HCT116 (cell line): ENCODE measurements at regions not wholly inside any gene's neighbourhood (a gene's known extent, or its start where the extent isn't known, plus 50 kb on each side); places are given as distances from the start of the nearest gene placed in this dataset.

Experiments used
- ATAC-seq: fragments of 200-7000 bp; cut with Tn5 transposase; 2 replicates; pipeline ENCODE4 v1.9.1; 2020; ENCODE audit warnings: mild to moderate bottlenecking, moderate library complexity
- BruUV-seq: library from RNA; stranded (reverse); fragments of 400-500 nt; replicated peaks from 2 replicates; lab custom pipeline; 2021; lab: Mats Ljungman, UMichigan
- CTCF ChIA-PET: fragments of 300-600 bp; sonication (Branson Sonifier 250); formaldehyde crosslinking; loops from one replicate; lab custom pipeline; 2021; ENCODE audit warnings: antibody characterized with exemption; lab: Charles Lee
- POLR2A ChIA-PET: fragments of 300-600, 350-600 bp; sonication (Branson Sonifier 250); formaldehyde crosslinking; loops from one replicate; lab custom pipeline; 2021; ENCODE audit warnings: antibody characterized with exemption; lab: Charles Lee
- RAD21 ChIA-PET, 2 experiments: fragments of 300-600 bp; sonication (Branson Sonifier 250); formaldehyde crosslinking; loops; one replicate each; lab custom pipeline; 2023; ENCODE audit warnings: low total read pairs in 2 of 2; ENCODE audit not compliant: uncharacterized antibody in 2 of 2, unreplicated experiment in 2 of 2, low non-redundant PET in 1 of 2; lab: Charles Lee
- DNase-seq: peaks from one replicate; pipeline ENCODE4 v3.0.0-alpha.2; 2010; ENCODE audit warnings: low read depth, low spot score
- H2AFZ ChIP-seq: fragments of 200-600 bp; shearing (Covaris generic), sonication (generic); 2 replicates; pipeline ENCODE4 v1.6.1; 2017; ENCODE audit warnings: low read depth, mixed run types, mixed read lengths, antibody characterized with exemption, low read length; ENCODE audit not compliant: poor library complexity, severe bottlenecking
- H3K27ac ChIP-seq: 2 replicates; pipeline ENCODE4 v1.5.1; 2012; ENCODE audit warnings: low read depth, low read length
- H3K27me3 ChIP-seq: fragments of 200-600 bp; sonication (generic); 2 replicates; pipeline ENCODE4 v1.6.1; 2016; ENCODE audit warnings: mixed run types, low read length, mixed read lengths; ENCODE audit not compliant: insufficient read depth
- H3K36me3 ChIP-seq, 2 experiments: fragments of 200-500 bp in 1 of 2; fragments of 200-600 bp in 1 of 2; sonication (Bioruptor generic) in 1 of 2; sonication (generic) in 1 of 2; 2 replicates each; pipeline versions ENCODE4 v1.5.1 to v1.6.1; 2014 to 2016; ENCODE audit warnings: low read length in 2 of 2, inconsistent platforms in 1 of 2, mixed read lengths in 1 of 2, mixed run types in 1 of 2; ENCODE audit not compliant: insufficient read depth in 2 of 2, control insufficient read depth in 1 of 2
- H3K4me1 ChIP-seq, 2 experiments: fragments of 200-600 bp in 1 of 2; sonication (generic) in 1 of 2; 2 replicates each; pipeline versions ENCODE4 v1.5.1 to v1.6.1; 2012 to 2017; ENCODE audit warnings: low read length in 2 of 2, inconsistent platforms in 1 of 2, mild to moderate bottlenecking in 1 of 2, mixed read lengths in 1 of 2, mixed run types in 1 of 2, moderate library complexity in 1 of 2; ENCODE audit not compliant: insufficient read depth in 2 of 2, control insufficient read depth in 1 of 2
- H3K4me2 ChIP-seq: fragments of 200-600 bp; sonication (generic); 2 replicates; pipeline ENCODE4 v1.6.1; 2017; ENCODE audit warnings: mixed run types, low read length, mixed read lengths
- H3K4me3 ChIP-seq, 2 experiments: fragments of 200-600 bp in 1 of 2; sonication (generic) in 1 of 2; replicated peaks in 1 of 2; 2 replicates each; pipeline ENCODE4 v1.5.1; 2011 to 2016; ENCODE audit warnings: low read length in 2 of 2, control low read depth in 1 of 2, low read depth in 1 of 2, mild to moderate bottlenecking in 1 of 2, mixed read lengths in 1 of 2, mixed run types in 1 of 2
- H3K79me2 ChIP-seq: fragments of 200-600 bp; sonication (generic); 2 replicates; pipeline ENCODE4 v1.6.1; 2017; ENCODE audit warnings: mild to moderate bottlenecking, mixed run types, low read length, moderate library complexity, mixed read lengths; ENCODE audit not compliant: insufficient read depth
- H3K9ac ChIP-seq: fragments of 200-600 bp; sonication (generic); 2 replicates; pipeline ENCODE4 v1.6.1; 2016; ENCODE audit warnings: low read length, mixed read lengths
- H3K9me2 ChIP-seq: fragments of 200-600 bp; sonication (generic), shearing (Covaris generic); 2 replicates; pipeline ENCODE4 v1.6.1; 2017; ENCODE audit warnings: mixed run types, mild to moderate bottlenecking, moderate library complexity; ENCODE audit not compliant: insufficient read depth
- H3K9me3 ChIP-seq, 2 experiments: fragments of 200-500 bp in 1 of 2; fragments of 200-600 bp in 1 of 2; sonication (Bioruptor generic) in 1 of 2; sonication (generic) in 1 of 2; 2 replicates each; pipeline ENCODE4 v1.6.1; 2014 to 2017; ENCODE audit warnings: low read length in 2 of 2, mixed read lengths in 2 of 2, inconsistent platforms in 1 of 2, low read depth in 1 of 2, mild to moderate bottlenecking in 1 of 2, mixed run types in 1 of 2, moderate library complexity in 1 of 2; ENCODE audit not compliant: control insufficient read depth in 1 of 2, insufficient read depth in 1 of 2
- H4K20me1 ChIP-seq: fragments of 200-600 bp; sonication (generic), shearing (Covaris generic); 2 replicates; pipeline ENCODE4 v1.6.1; 2017; ENCODE audit warnings: mixed run types, mild to moderate bottlenecking, moderate library complexity; ENCODE audit not compliant: insufficient read depth
- CBX3 ChIP-seq: IDR thresholded peaks from 2 replicates; pipeline ENCODE4 v1.6.1; 2012; ENCODE audit warnings: low read depth
- CEBPB ChIP-seq: IDR thresholded peaks from 2 replicates; pipeline ENCODE4 v1.6.1; 2012; ENCODE audit warnings: low read depth
- EGR1 ChIP-seq: IDR thresholded peaks from 2 replicates; pipeline ENCODE4 v1.6.1; 2012; ENCODE audit warnings: low read depth
- ELF1 ChIP-seq: IDR thresholded peaks from 2 replicates; pipeline ENCODE4 v1.6.1; 2012; ENCODE audit warnings: low read depth, borderline replicate concordance
- EZH2phosphoT487 ChIP-seq: fragments of 200-600 bp; IDR thresholded peaks from 2 replicates; pipeline ENCODE4 v1.6.1; 2018; ENCODE audit warnings: antibody characterized with exemption, borderline replicate concordance
- FOSL1 ChIP-seq: IDR thresholded peaks from 2 replicates; pipeline ENCODE4 v1.6.1; 2012; ENCODE audit warnings: low read depth
- JUND ChIP-seq: IDR thresholded peaks from 2 replicates; pipeline ENCODE4 v1.6.1; 2012
- POLR2A ChIP-seq: IDR thresholded peaks from 2 replicates; pipeline ENCODE4 v1.7.0; 2011; ENCODE audit warnings: borderline replicate concordance; ENCODE audit not compliant: insufficient read depth, insufficient read length; ENCODE audit errors: extremely low read depth
- SIN3A ChIP-seq: IDR thresholded peaks from 2 replicates; pipeline ENCODE4 v1.6.1; 2012; ENCODE audit warnings: low read depth
- SP1 ChIP-seq: IDR thresholded peaks from 2 replicates; pipeline ENCODE4 v1.6.1; 2012; ENCODE audit warnings: low read depth
- SRF ChIP-seq: IDR thresholded peaks from 2 replicates; pipeline ENCODE4 v1.6.1; 2012; ENCODE audit warnings: low read depth
- intact Hi-C: fragments of 100-400 bp; cut with micrococcal nuclease; formaldehyde crosslinking; loops from 2 replicates; pipeline ENCODE4 v1.10.0; 2022
- TF ChIP-seq, protein P1 (sequence below): IDR thresholded peaks from 2 replicates; pipeline ENCODE4 v1.6.1; 2012
- TF ChIP-seq, protein P2 (sequence below): IDR thresholded peaks from 2 replicates; pipeline ENCODE4 v1.6.1; 2011; ENCODE audit warnings: mild to moderate bottlenecking, low read length, moderate library complexity; ENCODE audit not compliant: insufficient replicate concordance; ENCODE audit errors: extremely low read depth
- TF ChIP-seq, protein P3 (sequence below), 3 experiments: fragments of 200-600 bp in 1 of 3; sonication (generic) in 1 of 3; IDR thresholded peaks in 2 of 3; conservative IDR thresholded peaks in 1 of 3; 2 replicates each; pipeline ENCODE4 v1.5.1; 2012 to 2017; ENCODE audit warnings: low read depth in 2 of 3, low read length in 2 of 3, antibody characterized with exemption in 1 of 3, borderline replicate concordance in 1 of 3, control low read depth in 1 of 3, mild to moderate bottlenecking in 1 of 3, mixed read lengths in 1 of 3, mixed run types in 1 of 3, moderate library complexity in 1 of 3; ENCODE audit not compliant: insufficient read depth in 1 of 3

DNA sequence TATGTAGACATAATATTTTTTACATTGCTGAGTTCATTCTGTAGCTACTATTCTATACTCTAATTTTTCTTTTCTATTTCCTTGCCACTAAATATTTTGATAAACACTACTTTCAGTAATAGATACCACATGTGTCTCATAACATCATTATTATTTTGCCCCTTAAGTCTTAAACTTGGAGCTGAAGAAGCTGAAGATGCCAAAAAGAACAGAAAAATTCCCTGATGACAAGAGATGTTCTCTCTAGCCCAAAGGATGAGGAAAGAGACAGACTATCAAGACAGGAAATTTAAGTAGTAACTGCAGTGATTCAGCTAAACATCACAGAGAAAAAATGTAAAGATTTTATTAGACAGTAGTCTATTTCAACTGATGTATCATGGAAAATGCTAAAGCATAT lies 322.0 kb upstream of the KLHL1 start:
- no peak overlapping the region for H3K27ac ChIP-seq
- no peaks in the 10 kb centered on the region for H3K9me3 ChIP-seq
- H2AFZ ChIP-seq: no peak overlapping the region
- CTCF ChIA-PET: no interaction called here
- POLR2A ChIA-PET: no interaction called here
- no peak for ATAC-seq
- H4K20me1 ChIP-seq: no peaks in the 10 kb centered on the region
- no peaks in the 10 kb centered on the region for H3K79me2 ChIP-seq
- no peak overlapping the region for H3K4me2 ChIP-seq
- no peak for DNase-seq
- H3K27me3 ChIP-seq: no peaks in the 10 kb centered on the region
- RAD21 ChIA-PET: no interaction called here
- intact Hi-C loops: no loop called here
- no peaks in the 10 kb centered on the region for H3K36me3 ChIP-seq
- no peaks in the 10 kb centered on the region for H3K9me2 ChIP-seq
- no peak overlapping the region for H3K4me3 ChIP-seq
- no peak for TF ChIP-seq CBX3
- no peak for TF ChIP-seq EGR1
- no peak for TF ChIP-seq ELF1
- no peak for TF ChIP-seq SRF
- no peak for TF ChIP-seq CEBPB
- H3K4me1 ChIP-seq: no peaks in the 10 kb centered on the region
- H3K9ac ChIP-seq: no peak overlapping the region
- no TSS peak for BruUV-seq

DNA sequence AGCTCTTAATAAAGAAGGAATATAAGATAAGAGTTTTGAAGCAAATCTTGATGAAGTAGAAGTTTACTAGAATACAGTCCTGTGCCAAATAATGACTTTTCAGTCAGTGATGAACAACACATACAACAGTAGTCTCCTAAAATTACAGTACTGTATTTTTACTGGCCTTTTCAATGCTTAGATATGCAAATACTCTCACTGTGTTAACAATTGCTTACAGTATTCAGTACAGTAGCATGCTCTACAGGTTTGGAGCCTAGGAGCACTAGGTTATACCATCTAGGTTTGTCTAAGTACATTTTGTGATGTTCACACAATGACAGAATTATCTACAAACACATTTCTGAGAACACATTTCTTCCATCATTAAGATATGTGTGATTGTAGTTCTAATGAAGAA lies 316.7 kb upstream of the KLHL1 start:
- no peaks in the 10 kb centered on the region for H3K79me2 ChIP-seq
- H3K4me3 ChIP-seq: no peak overlapping the region
- no peaks in the 10 kb centered on the region for H4K20me1 ChIP-seq
- H3K9me2 ChIP-seq: no peaks in the 10 kb centered on the region
- H3K36me3 ChIP-seq: no peaks in the 10 kb centered on the region
- POLR2A ChIA-PET: no interaction called here
- RAD21 ChIA-PET: no interaction called here
- H3K4me2 ChIP-seq: no peak overlapping the region
- BruUV-seq: no TSS peak
- no peaks in the 10 kb centered on the region for H3K9me3 ChIP-seq
- DNase-seq: no peak
- no peak for ATAC-seq
- H2AFZ ChIP-seq: no peak overlapping the region
- TF ChIP-seq, protein P1, sequence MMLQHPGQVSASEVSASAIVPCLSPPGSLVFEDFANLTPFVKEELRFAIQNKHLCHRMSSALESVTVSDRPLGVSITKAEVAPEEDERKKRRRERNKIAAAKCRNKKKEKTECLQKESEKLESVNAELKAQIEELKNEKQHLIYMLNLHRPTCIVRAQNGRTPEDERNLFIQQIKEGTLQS: no peak
- TF ChIP-seq FOSL1: no peak
- TF ChIP-seq EZH2phosphoT487: no peak
- no peak for TF ChIP-seq POLR2A
- no peak for TF ChIP-seq SIN3A
- no peak for TF ChIP-seq ELF1
- TF ChIP-seq CBX3: no peak
- TF ChIP-seq SP1: no peak
- TF ChIP-seq, protein P2, sequence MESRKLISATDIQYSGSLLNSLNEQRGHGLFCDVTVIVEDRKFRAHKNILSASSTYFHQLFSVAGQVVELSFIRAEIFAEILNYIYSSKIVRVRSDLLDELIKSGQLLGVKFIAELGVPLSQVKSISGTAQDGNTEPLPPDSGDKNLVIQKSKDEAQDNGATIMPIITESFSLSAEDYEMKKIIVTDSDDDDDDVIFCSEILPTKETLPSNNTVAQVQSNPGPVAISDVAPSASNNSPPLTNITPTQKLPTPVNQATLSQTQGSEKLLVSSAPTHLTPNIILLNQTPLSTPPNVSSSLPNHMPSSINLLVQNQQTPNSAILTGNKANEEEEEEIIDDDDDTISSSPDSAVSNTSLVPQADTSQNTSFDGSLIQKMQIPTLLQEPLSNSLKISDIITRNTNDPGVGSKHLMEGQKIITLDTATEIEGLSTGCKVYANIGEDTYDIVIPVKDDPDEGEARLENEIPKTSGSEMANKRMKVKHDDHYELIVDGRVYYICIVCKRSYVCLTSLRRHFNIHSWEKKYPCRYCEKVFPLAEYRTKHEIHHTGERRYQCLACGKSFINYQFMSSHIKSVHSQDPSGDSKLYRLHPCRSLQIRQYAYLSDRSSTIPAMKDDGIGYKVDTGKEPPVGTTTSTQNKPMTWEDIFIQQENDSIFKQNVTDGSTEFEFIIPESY: no peak
- no peak for TF ChIP-seq JUND
- TF ChIP-seq SRF: no peak
- TF ChIP-seq, protein P3, sequence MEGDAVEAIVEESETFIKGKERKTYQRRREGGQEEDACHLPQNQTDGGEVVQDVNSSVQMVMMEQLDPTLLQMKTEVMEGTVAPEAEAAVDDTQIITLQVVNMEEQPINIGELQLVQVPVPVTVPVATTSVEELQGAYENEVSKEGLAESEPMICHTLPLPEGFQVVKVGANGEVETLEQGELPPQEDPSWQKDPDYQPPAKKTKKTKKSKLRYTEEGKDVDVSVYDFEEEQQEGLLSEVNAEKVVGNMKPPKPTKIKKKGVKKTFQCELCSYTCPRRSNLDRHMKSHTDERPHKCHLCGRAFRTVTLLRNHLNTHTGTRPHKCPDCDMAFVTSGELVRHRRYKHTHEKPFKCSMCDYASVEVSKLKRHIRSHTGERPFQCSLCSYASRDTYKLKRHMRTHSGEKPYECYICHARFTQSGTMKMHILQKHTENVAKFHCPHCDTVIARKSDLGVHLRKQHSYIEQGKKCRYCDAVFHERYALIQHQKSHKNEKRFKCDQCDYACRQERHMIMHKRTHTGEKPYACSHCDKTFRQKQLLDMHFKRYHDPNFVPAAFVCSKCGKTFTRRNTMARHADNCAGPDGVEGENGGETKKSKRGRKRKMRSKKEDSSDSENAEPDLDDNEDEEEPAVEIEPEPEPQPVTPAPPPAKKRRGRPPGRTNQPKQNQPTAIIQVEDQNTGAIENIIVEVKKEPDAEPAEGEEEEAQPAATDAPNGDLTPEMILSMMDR (IDR thresholded peaks at IDR 0.05 in 2 of 3, conservative IDR thresholded peaks at IDR 0.05 in 1 of 3; ENCODE audit: borderline replicate concordance in 1 of 3, insufficient read depth in 1 of 3, low read depth in 2 of 3, low read length in 2 of 3): no peak
- H3K27me3 ChIP-seq: no peaks in the 10 kb centered on the region
- no peak overlapping the region for H3K27ac ChIP-seq
- intact Hi-C loops: no loop called here
- H3K9ac ChIP-seq: no peak overlapping the region
- CTCF ChIA-PET: no interaction called here
- H3K4me1 ChIP-seq: no peaks in the 10 kb centered on the region
